ENCODE measurements at regions not wholly inside any gene's neighbourhood (a gene's known extent, or its start where the extent isn't known, plus 50 kb on each side); places are given as distances from the start of the nearest gene placed in this dataset.

- no peak for DNase-seq (ENCODE audit: low read depth in 1 of 2, low spot score in 1 of 2)
Observed at GRCh38 chr2:207403141-207403540, 126.6 kb upstream of the CREB1 start.

GRCh38 chr2:207403950-207404349 is 125.8 kb upstream of the CREB1 start:
- no peak for DNase-seq (ENCODE audit: low read depth in 1 of 2, low spot score in 1 of 2)

GRCh38 chr2:207405150-207405549 is 124.6 kb upstream of the CREB1 start:
- DNase-seq (ENCODE audit: low read depth in 1 of 2, low spot score in 1 of 2) = no peak

- no peak for DNase-seq (ENCODE audit: low read depth in 1 of 2, low spot score in 1 of 2)
Observed at GRCh38 chr2:207408086-207408794, 121.5 kb upstream of the CREB1 start.

GRCh38 chr2:207409517-207409916 is 120.2 kb upstream of the CREB1 start:
- DNase-seq (ENCODE audit: low read depth in 1 of 2, low spot score in 1 of 2) = no peak

DNA sequence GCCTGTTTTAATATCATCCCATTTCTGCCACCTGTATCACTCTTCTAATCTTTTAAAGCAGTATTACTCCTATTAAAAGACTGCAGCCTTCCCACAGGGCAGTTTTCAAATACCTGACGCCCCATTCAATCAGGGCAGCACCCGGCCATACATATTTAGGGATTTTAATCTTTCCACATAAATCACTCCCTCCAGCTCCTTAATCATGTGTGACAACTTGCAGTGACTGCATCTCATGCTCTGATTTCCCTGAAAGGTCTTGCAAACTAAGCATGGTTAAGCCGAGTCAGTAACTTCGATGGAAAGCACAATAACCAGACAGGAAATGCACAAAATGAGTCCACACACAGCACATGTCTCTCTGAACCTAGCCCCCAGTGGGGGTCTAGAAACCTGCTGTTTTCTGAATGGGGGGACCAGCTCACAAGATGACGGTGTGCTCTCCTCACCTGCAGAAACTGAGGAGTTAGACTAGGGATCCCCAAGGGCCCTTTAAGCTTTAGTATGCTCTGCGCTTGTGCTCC is 116.9 kb upstream of the CREB1 start:
- DNase-seq (ENCODE audit: low read depth in 1 of 2, low spot score in 1 of 2) = no peak

- no peak for DNase-seq (ENCODE audit: low read depth in 1 of 2, low spot score in 1 of 2)
Observed at GRCh38 chr2:207413376-207413907, 116.3 kb upstream of the CREB1 start.

- no peak for DNase-seq (ENCODE audit: low read depth in 1 of 2, low spot score in 1 of 2)
Observed at GRCh38 chr2:207416111-207416510, 113.7 kb upstream of the CREB1 start.

GRCh38 chr2:207416900-207417299 is 112.9 kb upstream of the CREB1 start:
- DNase-seq (ENCODE audit: low read depth in 1 of 2, low spot score in 1 of 2) = no peak

GRCh38 chr2:207417301-207417718 is 112.5 kb upstream of the CREB1 start:
- no peak for DNase-seq (ENCODE audit: low read depth in 1 of 2, low spot score in 1 of 2)

DNA sequence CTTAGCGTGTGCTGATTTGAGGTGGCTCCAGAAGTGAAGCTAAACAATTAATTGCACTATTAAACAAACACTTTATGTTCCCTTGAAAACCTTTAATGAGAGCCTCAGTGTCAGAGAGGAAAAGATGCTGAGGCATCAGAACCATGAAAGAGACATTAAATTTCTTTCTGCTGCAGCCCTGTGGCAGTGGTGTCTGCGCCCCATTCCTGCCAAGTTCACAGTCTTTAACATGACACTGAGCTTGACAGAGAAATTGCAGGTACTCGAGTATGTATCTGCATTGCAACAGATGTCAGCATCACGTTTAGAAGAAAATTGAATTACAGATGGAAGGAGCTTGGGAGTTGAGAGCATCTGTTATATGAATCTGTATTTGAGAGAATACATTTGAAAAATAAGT is 111.3 kb upstream of the CREB1 start:
- no peak for DNase-seq (ENCODE audit: low read depth in 1 of 2, low spot score in 1 of 2)

- DNase-seq (ENCODE audit: low read depth in 1 of 2, low spot score in 1 of 2) = no peak
Observed at GRCh38 chr2:207419331-207419730, 110.4 kb upstream of the CREB1 start.

DNA sequence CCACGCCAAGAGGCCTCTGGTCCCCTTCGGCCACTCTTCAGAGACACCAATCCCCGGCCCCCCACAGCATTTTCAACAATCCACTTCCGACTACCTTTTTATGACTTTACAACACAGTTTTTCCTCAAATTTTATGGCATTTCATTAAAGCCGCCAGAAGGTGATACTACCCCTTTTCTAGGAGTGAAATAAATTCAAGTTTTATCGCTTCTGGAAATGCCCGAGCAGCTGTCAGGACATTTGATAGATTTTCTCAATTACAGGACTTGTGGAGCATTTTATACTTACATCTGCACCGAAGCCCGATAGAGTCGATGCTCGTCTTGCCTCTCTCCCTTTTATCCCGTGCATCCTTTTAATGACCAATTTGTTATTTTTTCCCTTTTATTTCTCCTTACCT is 108.1 kb upstream of the CREB1 start:
- DNase-seq (ENCODE audit: low read depth in 1 of 2, low spot score in 1 of 2) = no peak

GRCh38 chr2:207422380-207422779 is 107.4 kb upstream of the CREB1 start:
- no peak for DNase-seq (ENCODE audit: low read depth in 1 of 2, low spot score in 1 of 2)

DNA sequence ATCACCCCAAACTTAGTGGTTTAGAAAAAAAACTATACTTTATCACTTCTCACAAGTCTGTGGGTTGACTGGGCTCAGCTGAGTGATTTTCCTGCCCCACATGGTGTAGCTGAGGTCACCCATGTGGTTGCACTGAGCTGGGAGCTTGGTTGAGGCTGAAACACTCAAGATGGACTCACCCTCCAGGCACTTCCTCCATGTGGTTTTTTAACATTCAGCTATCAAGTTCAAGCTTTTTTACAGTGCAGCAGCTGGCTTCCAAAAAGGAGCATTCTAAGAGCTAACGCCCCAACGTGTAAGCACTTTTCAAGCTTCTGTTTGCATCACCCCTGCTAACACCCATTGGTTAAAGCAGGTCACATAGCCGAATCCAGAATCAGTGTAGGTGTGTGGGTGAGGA is 105.9 kb upstream of the CREB1 start:
- no peak for DNase-seq (ENCODE audit: low read depth in 1 of 2, low spot score in 1 of 2)

DNA sequence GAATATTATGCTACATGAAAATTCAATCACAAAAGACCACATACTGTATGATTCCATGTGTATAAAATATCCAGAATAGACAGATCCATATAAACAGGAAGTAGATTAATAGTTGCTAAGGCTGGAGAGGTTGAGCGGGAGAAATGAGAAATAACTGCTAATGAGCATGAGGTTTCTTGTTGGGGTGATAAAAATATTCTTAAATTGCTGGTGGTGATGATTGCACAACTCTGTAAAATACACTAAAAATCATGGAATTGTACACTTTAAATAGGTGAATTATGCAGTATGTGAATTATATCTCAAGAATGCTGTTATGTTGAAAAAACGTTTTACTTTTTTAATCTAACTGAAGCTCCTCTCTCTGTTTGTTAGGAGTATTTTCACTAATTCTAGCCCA is 101.8 kb upstream of the CREB1 start:
- DNase-seq (ENCODE audit: low read depth in 1 of 2, low spot score in 1 of 2) = no peak

DNA sequence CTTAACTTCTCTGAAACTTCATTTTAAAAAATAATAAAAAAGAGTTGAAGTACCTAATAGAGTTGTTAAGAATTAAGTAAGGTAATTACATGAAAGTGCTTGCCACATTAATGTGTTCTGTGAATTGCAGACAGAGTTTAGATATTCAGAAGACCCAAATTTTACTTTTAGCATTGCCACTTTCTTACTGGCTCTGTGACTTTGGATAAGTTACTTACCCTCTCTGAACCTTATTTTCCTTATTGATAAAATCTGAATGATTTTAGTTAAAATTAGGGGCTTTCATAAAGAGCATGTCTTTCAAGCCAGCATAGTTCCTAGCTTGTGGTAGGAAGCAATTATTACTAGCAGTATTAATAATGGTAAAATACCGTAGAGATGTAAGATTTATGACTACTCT is 101.2 kb upstream of the CREB1 start:
- DNase-seq (ENCODE audit: low read depth in 1 of 2, low spot score in 1 of 2) = no peak

GRCh38 chr2:207432453-207432852 is 97.3 kb upstream of the CREB1 start:
- no peak for DNase-seq (ENCODE audit: low read depth in 1 of 2, low spot score in 1 of 2)

- no peak for DNase-seq (ENCODE audit: low read depth in 1 of 2, low spot score in 1 of 2)
Observed at GRCh38 chr2:207434306-207434705, 95.5 kb upstream of the CREB1 start.

DNA sequence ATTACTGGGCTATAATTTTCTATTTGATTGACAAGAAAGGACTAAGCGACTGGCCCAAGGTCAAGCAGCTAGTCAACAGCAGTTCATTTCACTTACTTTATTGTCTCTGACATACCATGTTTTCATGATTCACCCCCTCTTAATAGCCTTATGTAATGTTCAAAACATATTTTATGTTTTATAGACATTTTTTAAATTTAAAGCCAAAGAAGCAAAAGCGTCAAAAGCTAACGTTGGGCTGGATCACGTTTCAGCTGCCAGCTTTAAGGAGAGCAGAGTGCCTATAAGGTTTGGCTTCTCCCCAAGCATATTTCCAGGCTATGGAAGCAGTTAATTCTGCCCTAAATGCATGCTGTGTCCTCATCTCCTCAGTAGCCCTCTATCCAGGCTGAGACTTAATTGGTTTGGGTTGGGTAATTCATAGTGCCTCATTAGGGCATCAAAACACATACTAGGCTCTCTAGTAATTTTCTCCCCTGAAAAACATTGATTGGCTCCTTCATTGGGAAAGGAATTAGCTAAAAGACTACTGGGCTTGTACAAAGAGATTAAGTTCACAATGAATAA is 94.8 kb upstream of the CREB1 start:
- no peak for DNase-seq (ENCODE audit: low read depth in 1 of 2, low spot score in 1 of 2)

DNA sequence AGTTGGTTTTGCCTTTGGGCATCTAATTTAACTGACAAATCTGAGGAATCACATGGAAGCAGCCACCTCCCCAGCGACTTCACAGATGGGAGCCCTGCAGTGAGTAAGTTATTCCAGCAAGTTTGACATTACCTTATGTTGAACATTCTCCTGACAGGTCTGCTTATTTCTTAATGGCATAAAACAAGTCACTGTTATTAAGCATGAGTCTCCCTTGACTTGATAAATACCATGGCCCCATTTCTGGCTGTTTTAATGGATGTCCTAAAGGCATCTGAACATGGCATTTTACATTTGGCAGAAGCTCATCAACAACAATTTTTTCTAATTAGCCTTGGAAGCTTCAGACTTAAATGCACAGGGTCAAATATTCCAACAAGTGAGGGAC is 92.6 kb upstream of the CREB1 start:
- no peak for DNase-seq (ENCODE audit: low read depth in 1 of 2, low spot score in 1 of 2)

DNA sequence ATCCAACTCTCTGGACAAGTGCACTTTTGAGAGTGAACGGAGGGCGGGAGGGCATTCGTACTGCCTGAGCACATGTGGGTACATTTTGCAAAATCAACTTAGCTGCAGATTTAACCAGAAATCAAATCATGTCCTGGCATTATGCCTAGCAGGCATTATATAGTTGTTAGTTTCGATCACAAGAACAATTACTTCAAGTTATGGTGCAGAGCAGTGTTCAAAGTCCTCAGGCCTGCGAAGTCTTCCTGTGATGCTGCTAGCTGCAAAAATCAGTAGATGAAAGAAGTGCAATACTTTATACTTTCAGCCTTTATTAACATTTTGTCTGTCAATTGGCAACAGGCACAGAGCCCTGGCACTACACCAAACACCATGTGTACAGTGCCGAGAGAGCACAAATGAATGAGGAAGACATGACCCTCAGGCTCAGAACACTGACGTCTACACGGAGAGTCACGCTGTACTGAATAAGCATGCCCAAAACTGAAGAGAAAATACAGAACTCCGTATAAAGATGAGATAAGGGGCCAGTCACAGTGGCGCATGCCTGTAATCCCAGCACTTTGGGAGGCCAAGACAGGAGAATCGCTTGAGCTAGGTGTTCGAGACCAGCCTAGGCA is 92.1 kb upstream of the CREB1 start:
- no peak for DNase-seq (ENCODE audit: low read depth in 1 of 2, low spot score in 1 of 2)

All from activated CD4-positive, alpha-beta T cell treated with anti-CD3 and anti-CD28 coated beads, Interleukin-2, amount 50 U/mL, for 24 hours (primary cell).